Gastroesophageal sphincter (tissue), 4 donors: ENCODE measurements at regions not wholly inside any gene's neighbourhood (a gene's known extent, or its start where the extent isn't known, plus 50 kb on each side); places are given as distances from the start of the nearest gene placed in this dataset.

Experiments used
- ATAC-seq: fragments of 150-250 bp; one replicate; pipeline ENCODE4 v1.9.1; 2016; ENCODE audit warnings: mild to moderate bottlenecking, moderate library complexity
- H3K27ac ChIP-seq, 4 donors: fragments of 200-600 bp; sonication (generic) in 3 of 4; 1 replicate in 3 of 4; 2 replicates in 1 of 4; pipeline ENCODE4 v1.5.1; 2016 to 2019
- H3K27me3 ChIP-seq: fragments of 200-600 bp; sonication (generic); one replicate; pipeline ENCODE4 v1.5.1; 2019
- H3K36me3 ChIP-seq, 2 donors: fragments of 200-600 bp; sonication (generic); one replicate each; pipeline ENCODE4 v1.5.1; 2019; ENCODE audit warnings: control low read depth in 1 of 2
- H3K4me1 ChIP-seq, 3 donors: fragments of 200-600 bp; sonication (generic); 1 replicate in 2 of 3; 2 replicates in 1 of 3; pipeline ENCODE4 v1.5.1; 2016 to 2019; ENCODE audit warnings: control low read depth in 2 of 3
- H3K4me3 ChIP-seq, 2 donors: fragments of 200-600 bp; sonication (generic); one replicate each; pipeline ENCODE4 v1.5.1; 2019; ENCODE audit warnings: mild to moderate bottlenecking in 1 of 2, moderate library complexity in 1 of 2
- H3K9me3 ChIP-seq, 3 donors: fragments of 200-600 bp; sonication (generic); one replicate each; pipeline ENCODE4 v1.5.1; 2017 to 2019; ENCODE audit warnings: control low read depth in 2 of 3
- EP300 ChIP-seq: sonication (generic); formaldehyde crosslinking; IDR thresholded peaks from one replicate; pipeline ENCODE4 v1.6.1; 2017; ENCODE audit warnings: antibody characterized with exemption, mild to moderate bottlenecking
- POLR2A ChIP-seq, 2 donors: fragments of 450-650 bp; IDR thresholded peaks; one replicate each; pipeline ENCODE4 v1.6.1; 2017; ENCODE audit warnings: antibody characterized with exemption in 2 of 2, mild to moderate bottlenecking in 2 of 2, moderate library complexity in 1 of 2
- POLR2AphosphoS5 ChIP-seq: sonication (generic); formaldehyde crosslinking; IDR thresholded peaks from one replicate; pipeline ENCODE4 v1.6.1; 2017; ENCODE audit warnings: antibody characterized with exemption
- WGBS, 2 donors: methylation state at CpG; one replicate each; pipeline ENCODE4 v1.1.5; 2018; ENCODE audit warnings: low coverage in 1 of 2; 5-methylcytosine and 5-hydroxymethylcytosine counted together
- TF ChIP-seq, protein P1 (sequence below), 4 experiments: fragments of 200-600 bp in 2 of 4; fragments of 450-650 bp in 2 of 4; sonication (generic) in 1 of 4; IDR thresholded peaks; one replicate each; pipeline ENCODE4 v1.5.1; 2017 to 2019; ENCODE audit warnings: antibody characterized with exemption in 4 of 4, mild to moderate bottlenecking in 2 of 4, moderate library complexity in 2 of 4

DNA sequence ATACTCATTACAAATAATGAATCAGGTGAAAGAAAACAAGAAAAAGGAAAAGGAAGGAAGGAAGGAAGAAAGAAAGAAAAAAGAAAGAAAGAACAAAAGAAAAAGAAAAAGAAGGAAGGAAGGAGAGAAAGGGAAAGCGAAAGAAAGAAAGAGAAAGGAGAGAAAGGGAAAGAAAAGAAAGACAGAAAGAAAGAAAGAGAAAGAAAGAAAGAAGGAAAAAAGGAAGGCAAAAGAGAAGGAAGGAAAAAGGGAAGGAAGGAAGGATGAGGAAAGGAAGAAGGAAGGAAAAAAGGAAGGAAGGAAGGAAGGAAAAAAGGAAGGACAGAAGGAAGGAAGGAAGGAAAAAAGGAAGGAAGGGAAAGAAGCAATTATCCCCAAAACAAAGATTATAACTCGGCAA lies 1460.4 kb upstream of the PIK3C3 start:
- Histone ChIP-seq H3K27me3 (no peaks in the 10 kb centered on the region), H3K4me3 (no peak overlapping the region), H3K9me3 (no peaks in the 10 kb centered on the region), H3K4me1 (no peaks in the 10 kb centered on the region), H3K36me3 (no peaks in the 10 kb centered on the region), H3K27ac (no peak overlapping the region)
- TF ChIP-seq EP300 (no peak), POLR2A (IDR thresholded peaks at IDR 0.05) (no peak), POLR2AphosphoS5 (no peak)
- TF ChIP-seq, protein P1, sequence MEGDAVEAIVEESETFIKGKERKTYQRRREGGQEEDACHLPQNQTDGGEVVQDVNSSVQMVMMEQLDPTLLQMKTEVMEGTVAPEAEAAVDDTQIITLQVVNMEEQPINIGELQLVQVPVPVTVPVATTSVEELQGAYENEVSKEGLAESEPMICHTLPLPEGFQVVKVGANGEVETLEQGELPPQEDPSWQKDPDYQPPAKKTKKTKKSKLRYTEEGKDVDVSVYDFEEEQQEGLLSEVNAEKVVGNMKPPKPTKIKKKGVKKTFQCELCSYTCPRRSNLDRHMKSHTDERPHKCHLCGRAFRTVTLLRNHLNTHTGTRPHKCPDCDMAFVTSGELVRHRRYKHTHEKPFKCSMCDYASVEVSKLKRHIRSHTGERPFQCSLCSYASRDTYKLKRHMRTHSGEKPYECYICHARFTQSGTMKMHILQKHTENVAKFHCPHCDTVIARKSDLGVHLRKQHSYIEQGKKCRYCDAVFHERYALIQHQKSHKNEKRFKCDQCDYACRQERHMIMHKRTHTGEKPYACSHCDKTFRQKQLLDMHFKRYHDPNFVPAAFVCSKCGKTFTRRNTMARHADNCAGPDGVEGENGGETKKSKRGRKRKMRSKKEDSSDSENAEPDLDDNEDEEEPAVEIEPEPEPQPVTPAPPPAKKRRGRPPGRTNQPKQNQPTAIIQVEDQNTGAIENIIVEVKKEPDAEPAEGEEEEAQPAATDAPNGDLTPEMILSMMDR (IDR thresholded peaks at IDR 0.05) = no peak
- ATAC-seq = no peak
- WGBS, 2 donors = 94 to 100% methylated on average over 1 to 2 of the region's 2 CpGs

DNA sequence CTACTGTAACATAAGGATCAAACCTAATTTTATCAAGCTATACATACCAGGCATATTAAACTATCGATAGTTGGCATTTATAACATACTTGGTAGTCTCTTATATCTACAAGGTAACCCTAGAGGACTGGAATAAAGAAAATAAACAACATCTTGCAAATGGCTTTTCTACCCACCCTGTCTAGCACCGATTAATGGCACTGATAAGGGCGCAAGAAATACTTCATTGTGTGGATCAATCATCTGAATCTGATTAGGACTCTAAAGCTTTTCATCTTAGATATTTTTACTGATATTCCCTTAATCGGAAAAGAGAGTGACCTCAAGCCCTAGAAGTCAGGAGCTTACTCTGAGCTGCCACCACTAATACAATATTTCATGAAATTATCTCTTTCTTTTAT lies 1461.7 kb upstream of the PIK3C3 start:
- H3K27ac ChIP-seq = no peak overlapping the region
- no peak for TF ChIP-seq POLR2A (IDR thresholded peaks at IDR 0.05)
- no peak for TF ChIP-seq EP300
- TF ChIP-seq, protein P1 (IDR thresholded peaks at IDR 0.05) = no peak
- no peak for TF ChIP-seq POLR2AphosphoS5
- no peaks in the 10 kb centered on the region for H3K36me3 ChIP-seq
- no peaks in the 10 kb centered on the region for H3K4me1 ChIP-seq
- WGBS, 2 donors = 35 to 51% methylated on average over 4 of the region's 4 CpGs
- no peak overlapping the region for H3K4me3 ChIP-seq
- no peaks in the 10 kb centered on the region for H3K27me3 ChIP-seq
- no peak for ATAC-seq
- no peaks in the 10 kb centered on the region for H3K9me3 ChIP-seq

DNA sequence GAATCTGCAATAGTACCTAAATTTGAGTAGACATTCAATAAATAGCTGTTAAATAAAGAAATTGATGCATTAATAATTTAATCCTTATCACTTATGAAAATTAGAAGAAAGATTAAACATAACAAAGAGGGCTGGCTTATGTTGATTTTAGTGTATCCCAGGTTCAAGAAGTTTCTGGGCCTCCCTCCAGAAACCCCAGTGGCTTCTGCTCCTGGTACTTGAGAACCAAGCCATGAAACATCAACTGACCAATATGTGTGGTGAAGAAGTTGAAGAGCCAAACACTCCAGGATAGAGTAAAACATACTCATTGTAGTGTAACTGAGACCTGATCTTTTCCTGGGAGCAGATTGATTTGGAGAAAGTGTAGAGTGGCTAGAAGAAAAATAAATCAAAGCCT lies 1465.7 kb upstream of the PIK3C3 start:
- no peak for ATAC-seq
- H3K27me3 ChIP-seq = no peaks in the 10 kb centered on the region
- no peaks in the 10 kb centered on the region for H3K9me3 ChIP-seq
- H3K27ac ChIP-seq = no peak overlapping the region
- H3K36me3 ChIP-seq = no peaks in the 10 kb centered on the region
- TF ChIP-seq POLR2A (IDR thresholded peaks at IDR 0.05) = no peak
- no peak for TF ChIP-seq POLR2AphosphoS5
- no peak for TF ChIP-seq EP300
- TF ChIP-seq, protein P1 (IDR thresholded peaks at IDR 0.05) = no peak
- H3K4me3 ChIP-seq = no peak overlapping the region
- no peaks in the 10 kb centered on the region for H3K4me1 ChIP-seq

DNA sequence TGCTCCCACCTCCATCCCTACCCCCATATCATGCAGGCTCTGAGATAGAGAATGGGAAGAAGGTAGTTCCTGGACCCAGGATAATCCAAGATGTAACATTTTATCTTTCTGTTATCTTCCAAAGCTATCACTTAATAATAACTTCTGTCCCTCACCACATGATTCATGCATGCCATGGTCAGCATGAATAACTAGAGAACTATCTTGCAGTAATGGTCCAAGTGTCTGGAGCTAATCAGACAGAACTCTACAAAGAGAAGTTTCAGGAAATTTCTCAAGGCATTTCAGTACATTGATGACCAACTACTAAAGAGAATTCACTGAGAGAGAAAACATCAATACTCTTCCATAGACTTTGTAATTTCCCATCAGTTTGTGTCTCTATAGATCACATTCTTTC lies 1469.7 kb upstream of the PIK3C3 start:
- Histone ChIP-seq H3K36me3 (no peaks in the 10 kb centered on the region), H3K27ac (no peak overlapping the region), H3K4me1 (no peaks in the 10 kb centered on the region), H3K9me3 (no peaks in the 10 kb centered on the region), H3K4me3 (no peak overlapping the region), H3K27me3 (no peaks in the 10 kb centered on the region)
- TF ChIP-seq POLR2A (IDR thresholded peaks at IDR 0.05) = no peak
- TF ChIP-seq, protein P1 (IDR thresholded peaks at IDR 0.05) = no peak
- TF ChIP-seq EP300 = no peak
- TF ChIP-seq POLR2AphosphoS5 = no peak
- no peak for ATAC-seq

- H3K4me1 ChIP-seq = no peaks in the 10 kb centered on the region
- WGBS, 2 donors = 78 to 88% methylated on average over 7 of the region's 8 CpGs
Observed at GRCh38 chr18:40473221-40474029, 1481.6 kb upstream of the PIK3C3 start.

More at GRCh38 chr18:40473221-40474029, 1481.6 kb upstream of the PIK3C3 start:
- ATAC-seq = no peak
- Histone ChIP-seq H3K36me3 (no peaks in the 10 kb centered on the region), H3K9me3 (peaks cover 0 to 3% (median 0%) of the 10 kb centered on the region in 3 donors), H3K27ac (no peak overlapping the region), H3K4me3 (no peak overlapping the region), H3K27me3 (no peaks in the 10 kb centered on the region)
- TF ChIP-seq POLR2AphosphoS5 = no peak
- no peak for TF ChIP-seq POLR2A (IDR thresholded peaks at IDR 0.05)
- TF ChIP-seq, protein P1 (IDR thresholded peaks at IDR 0.05) = no peak
- TF ChIP-seq EP300 = no peak
